ENCODE measurements at regions not wholly inside any gene's neighbourhood (a gene's known extent, or its start where the extent isn't known, plus 50 kb on each side); places are given as distances from the start of the nearest gene placed in this dataset.

GRCh38 chr11:28420099-28420498 lies 311.9 kb downstream of the METTL15 start:
- BruUV-seq (replicated peaks) = no TSS peak
- no peak for ATAC-seq
- RAD21 ChIA-PET (ENCODE audit: low non-redundant PET in 1 of 2, low total read pairs in 2 of 2, uncharacterized antibody in 2 of 2, unreplicated experiment in 2 of 2) = no interaction called here

More at GRCh38 chr11:28420099-28420498, 311.9 kb downstream of the METTL15 start:
- CTCF ChIA-PET = no interaction called here
- no peak for DNase-seq (ENCODE audit: low read depth, low spot score)
- H3K4me3 ChIP-seq (replicated peaks in 1 of 2; ENCODE audit: low read depth in 1 of 2, low read length in 2 of 2) = no peak overlapping the region
- intact Hi-C loops (cut with micrococcal nuclease) = no loop called here
- H3K9ac ChIP-seq (ENCODE audit: low read length) = no peak overlapping the region
- H3K36me3 ChIP-seq (ENCODE audit: control insufficient read depth in 1 of 2, insufficient read depth in 2 of 2, low read length in 2 of 2) = no peaks in the 10 kb centered on the region
- H3K4me2 ChIP-seq (ENCODE audit: low read length) = no peak overlapping the region
- H3K9me2 ChIP-seq (ENCODE audit: insufficient read depth) = 0 out of 2 replicates have a peak, but pooled peaks cover 2% of the 10 kb centered on the region
- H4K20me1 ChIP-seq (ENCODE audit: insufficient read depth) = no peaks in the 10 kb centered on the region
- no peaks in the 10 kb centered on the region for H3K4me1 ChIP-seq (ENCODE audit: control insufficient read depth in 1 of 2, insufficient read depth in 2 of 2, low read length in 2 of 2)
- no peak for TF ChIP-seq RAD21 (IDR thresholded peaks at IDR 0.05; ENCODE audit: low read depth)
- TF ChIP-seq REST (IDR thresholded peaks at IDR 0.05; ENCODE audit: low read depth) = peak; percentile 33
- no peaks in the 10 kb centered on the region for H3K79me2 ChIP-seq (ENCODE audit: insufficient read depth, low read length)
- H3K27me3 ChIP-seq (ENCODE audit: insufficient read depth, low read length) = no peaks in the 10 kb centered on the region
- no peak overlapping the region for H3K27ac ChIP-seq (ENCODE audit: low read depth, low read length)
- H2AFZ ChIP-seq (ENCODE audit: low read depth, low read length, poor library complexity, severe bottlenecking) = no peak overlapping the region
- POLR2A ChIA-PET = no interaction called here
- no peaks in the 10 kb centered on the region for H3K9me3 ChIP-seq (ENCODE audit: control insufficient read depth in 1 of 2, insufficient read depth in 1 of 2, low read depth in 1 of 2, low read length in 2 of 2)
